OCI-LY7 (cell line): ENCODE measurements at regions not wholly inside any gene's neighbourhood (a gene's known extent, or its start where the extent isn't known, plus 50 kb on each side); places are given as distances from the start of the nearest gene placed in this dataset.

Experiments used
- EZH2phosphoT487 ChIP-seq: fragments of 200-600 bp; sonication (generic); IDR thresholded peaks from 2 replicates; pipeline ENCODE4 v1.6.1; 2018; ENCODE audit warnings: low read depth, borderline replicate concordance, mild to moderate bottlenecking, mixed run types, antibody characterized with exemption, low read length, moderate library complexity, mixed read lengths
- TF ChIP-seq, protein P1 (sequence below): fragments of 200-600 bp; sonication (generic); conservative IDR thresholded peaks from 2 replicates; pipeline ENCODE4 v1.5.1; 2014; ENCODE audit warnings: mild to moderate bottlenecking, antibody characterized with exemption, low read length, moderate library complexity, mixed read lengths

GRCh38 chr13:72125561-72125960 lies 258.6 kb upstream of the DACH1 start:
- TF ChIP-seq, protein P1, sequence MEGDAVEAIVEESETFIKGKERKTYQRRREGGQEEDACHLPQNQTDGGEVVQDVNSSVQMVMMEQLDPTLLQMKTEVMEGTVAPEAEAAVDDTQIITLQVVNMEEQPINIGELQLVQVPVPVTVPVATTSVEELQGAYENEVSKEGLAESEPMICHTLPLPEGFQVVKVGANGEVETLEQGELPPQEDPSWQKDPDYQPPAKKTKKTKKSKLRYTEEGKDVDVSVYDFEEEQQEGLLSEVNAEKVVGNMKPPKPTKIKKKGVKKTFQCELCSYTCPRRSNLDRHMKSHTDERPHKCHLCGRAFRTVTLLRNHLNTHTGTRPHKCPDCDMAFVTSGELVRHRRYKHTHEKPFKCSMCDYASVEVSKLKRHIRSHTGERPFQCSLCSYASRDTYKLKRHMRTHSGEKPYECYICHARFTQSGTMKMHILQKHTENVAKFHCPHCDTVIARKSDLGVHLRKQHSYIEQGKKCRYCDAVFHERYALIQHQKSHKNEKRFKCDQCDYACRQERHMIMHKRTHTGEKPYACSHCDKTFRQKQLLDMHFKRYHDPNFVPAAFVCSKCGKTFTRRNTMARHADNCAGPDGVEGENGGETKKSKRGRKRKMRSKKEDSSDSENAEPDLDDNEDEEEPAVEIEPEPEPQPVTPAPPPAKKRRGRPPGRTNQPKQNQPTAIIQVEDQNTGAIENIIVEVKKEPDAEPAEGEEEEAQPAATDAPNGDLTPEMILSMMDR, result no peak
- no peak for TF ChIP-seq EZH2phosphoT487
